HG03342 (cell line): ENCODE measurements at regions not wholly inside any gene's neighbourhood (a gene's known extent, or its start where the extent isn't known, plus 50 kb on each side); places are given as distances from the start of the nearest gene placed in this dataset.
"Not testable (repeated sequence)": the region's sequence is repeated elsewhere in the genome, so short reads cannot be mapped to it uniquely, and the experiment has no call there.

ENCODE experiments used
- ATAC-seq: cut with Tn5 transposase; IDR thresholded peaks from one replicate; pipeline ENCODE4 v1.9.1; 2021; ENCODE audit warnings: mild to moderate bottlenecking, moderate library complexity; ENCODE audit not compliant: unreplicated experiment

GRCh38 chr14:29352706-29353080 lies 575.0 kb downstream of the PRKD1 start:
- ATAC-seq = no peak

- no peak for ATAC-seq
Observed at GRCh38 chr14:29353513-29353912, 574.1 kb downstream of the PRKD1 start.

GRCh38 chr14:29354486-29354885 lies 573.2 kb downstream of the PRKD1 start:
- no peak for ATAC-seq

- ATAC-seq = no peak
Observed at GRCh38 chr14:29355331-29355730, 572.3 kb downstream of the PRKD1 start.

GRCh38 chr14:29355846-29356245 lies 571.8 kb downstream of the PRKD1 start:
- no peak for ATAC-seq

GRCh38 chr14:29360656-29361055 lies 567.0 kb downstream of the PRKD1 start:
- no peak for ATAC-seq

GRCh38 chr14:29370024-29370423 lies 557.6 kb downstream of the PRKD1 start:
- no peak for ATAC-seq

GRCh38 chr14:29376237-29376636 lies 551.4 kb downstream of the PRKD1 start:
- ATAC-seq = no peak

GRCh38 chr14:29380826-29381225 lies 546.8 kb downstream of the PRKD1 start:
- no peak for ATAC-seq

- no peak for ATAC-seq
Observed at GRCh38 chr14:29388571-29388970, 539.1 kb downstream of the PRKD1 start.

- ATAC-seq = no peak
Observed at GRCh38 chr14:29390081-29390832, 537.4 kb downstream of the PRKD1 start.

- no peak for ATAC-seq
Observed at GRCh38 chr14:29391231-29391630, 536.4 kb downstream of the PRKD1 start.

- ATAC-seq = no peak
Observed at GRCh38 chr14:29391801-29392200, 535.8 kb downstream of the PRKD1 start.

GRCh38 chr14:29392287-29392686 lies 535.4 kb downstream of the PRKD1 start:
- no peak for ATAC-seq

- no peak for ATAC-seq
Observed at GRCh38 chr14:29403091-29403490, 524.6 kb downstream of the PRKD1 start.

- no peak for ATAC-seq
Observed at GRCh38 chr14:29410581-29410980, 517.1 kb downstream of the PRKD1 start.

- not testable (repeated sequence) for ATAC-seq
Observed at GRCh38 chr14:29414931-29415330, 512.7 kb downstream of the PRKD1 start.

- no peak for ATAC-seq
Observed at GRCh38 chr14:29419736-29420135, 507.9 kb downstream of the PRKD1 start.

GRCh38 chr14:29421156-29421728 lies 506.4 kb downstream of the PRKD1 start:
- ATAC-seq = no peak

- no peak for ATAC-seq
Observed at GRCh38 chr14:29425705-29426482, 501.8 kb downstream of the PRKD1 start.

- no peak for ATAC-seq
Observed at GRCh38 chr14:29442696-29443095, 485.0 kb downstream of the PRKD1 start.

- no peak for ATAC-seq
Observed at GRCh38 chr14:29444216-29444615, 483.4 kb downstream of the PRKD1 start.
